WTC11 (cell line): ENCODE measurements at regions not wholly inside any gene's neighbourhood (a gene's known extent, or its start where the extent isn't known, plus 50 kb on each side); places are given as distances from the start of the nearest gene placed in this dataset.

Source experiments
- ATAC-seq: fragments of 200-7000 bp; cut with Tn5 transposase; 2 replicates; pipeline ENCODE4 v1.10.0; 2021; ENCODE audit warnings: mild to moderate bottlenecking, moderate library complexity
- CTCF ChIA-PET: fragments of 300-600 bp; sonication (Branson Sonifier 250); formaldehyde crosslinking; loops from one replicate; lab custom pipeline; 2021; ENCODE audit warnings: antibody characterized with exemption; lab: Charles Lee
- POLR2A ChIA-PET: fragments of 350-600 bp; sonication (Branson Sonifier 250); formaldehyde crosslinking; loops from one replicate; lab custom pipeline; 2021; ENCODE audit warnings: antibody characterized with exemption; lab: Charles Lee
- DNase-seq: peaks from one replicate; pipeline ENCODE4 v3.0.0; 2021; ENCODE audit warnings: low spot score
- H3K27ac Mint-ChIP-seq: 2 replicates; pipeline ENCODE4 v1.8.0; 2021; ENCODE audit warnings: mixed read lengths
- H3K27me3 Mint-ChIP-seq: 2 replicates; pipeline ENCODE4 v1.8.0; 2021; ENCODE audit warnings: low read depth, mild to moderate bottlenecking, moderate library complexity, mixed read lengths
- H3K36me3 Mint-ChIP-seq: 2 replicates; pipeline ENCODE4 v1.8.0; 2021; ENCODE audit warnings: mixed read lengths
- H3K4me1 Mint-ChIP-seq: 2 replicates; pipeline ENCODE4 v1.8.0; 2022; ENCODE audit warnings: mixed read lengths
- H3K4me3 Mint-ChIP-seq: 2 replicates; pipeline ENCODE4 v1.8.0; 2021; ENCODE audit warnings: mild to moderate bottlenecking, moderate library complexity, mixed read lengths
- H3K9me3 Mint-ChIP-seq: 2 replicates; pipeline ENCODE4 v1.8.0; 2021; ENCODE audit warnings: mixed read lengths
- CREB1 ChIP-seq: sonication (generic); formaldehyde crosslinking; IDR thresholded peaks from 2 replicates; pipeline ENCODE4 v1.8.0; 2023; ENCODE audit warnings: mild to moderate bottlenecking, missing genetic modification reagents
- CREM ChIP-seq: sonication (generic); formaldehyde crosslinking; IDR thresholded peaks from 2 replicates; pipeline ENCODE4 v1.8.1; 2022; ENCODE audit warnings: mild to moderate bottlenecking, missing genetic modification reagents, moderate library complexity
- EMX1 ChIP-seq: fragments of 250-450 bp; sonication (Bioruptor Pico); IDR thresholded peaks from 2 replicates; pipeline ENCODE4 v1.8.0; 2021; ENCODE audit warnings: mild to moderate bottlenecking
- ESRRA ChIP-seq: sonication (generic); formaldehyde crosslinking; IDR thresholded peaks from 2 replicates; pipeline ENCODE4 v1.8.1; 2022; ENCODE audit warnings: mild to moderate bottlenecking, missing genetic modification reagents, borderline replicate concordance
- GTF2I ChIP-seq: fragments of 250-450 bp; sonication (Bioruptor Pico); conservative IDR thresholded peaks from 2 replicates; pipeline ENCODE4 v1.4.0; 2021; ENCODE audit warnings: mild to moderate bottlenecking
- JUN ChIP-seq: sonication (generic); formaldehyde crosslinking; IDR thresholded peaks from 2 replicates; pipeline ENCODE4 v1.8.0; 2023; ENCODE audit warnings: mild to moderate bottlenecking, missing genetic modification reagents
- NFATC4 ChIP-seq: fragments of 250-450 bp; sonication (Bioruptor Pico); IDR thresholded peaks from 2 replicates; pipeline ENCODE4 v1.9.0; 2021; ENCODE audit warnings: mild to moderate bottlenecking
- NFYB ChIP-seq: sonication (generic); formaldehyde crosslinking; conservative IDR thresholded peaks from 2 replicates; pipeline ENCODE4 v1.8.0; 2022; ENCODE audit warnings: low read depth, missing genetic modification reagents
- PRRX2 ChIP-seq: fragments of 250-450 bp; sonication (Bioruptor Pico); IDR thresholded peaks from 2 replicates; pipeline ENCODE4 v1.8.0; 2021; ENCODE audit warnings: mild to moderate bottlenecking
- TEAD1 ChIP-seq: sonication (generic); formaldehyde crosslinking; IDR thresholded peaks from 2 replicates; pipeline ENCODE4 v1.8.0; 2022; ENCODE audit warnings: mild to moderate bottlenecking, missing genetic modification reagents
- ZNF317 ChIP-seq: sonication (generic); formaldehyde crosslinking; IDR thresholded peaks from 2 replicates; pipeline ENCODE4 v1.8.1; 2023; ENCODE audit warnings: low read depth, mild to moderate bottlenecking, moderate library complexity, missing genetic modification reagents, borderline replicate concordance
- TF ChIP-seq, protein P1 (sequence below): sonication (generic); formaldehyde crosslinking; IDR thresholded peaks from 2 replicates; pipeline ENCODE4 v1.8.1; 2022; ENCODE audit warnings: mild to moderate bottlenecking, missing genetic modification reagents, moderate library complexity, borderline replicate concordance
- TF ChIP-seq, protein P2 (sequence below): sonication (generic); formaldehyde crosslinking; conservative IDR thresholded peaks from 2 replicates; pipeline ENCODE4 v1.8.1; 2023; ENCODE audit warnings: mild to moderate bottlenecking, low read depth, missing genetic modification reagents, moderate library complexity
- TF ChIP-seq, protein P3 (sequence below): sonication (generic); formaldehyde crosslinking; IDR thresholded peaks from 2 replicates; pipeline ENCODE4 v1.8.1; 2023; ENCODE audit warnings: mild to moderate bottlenecking, missing genetic modification reagents, borderline replicate concordance
- TF ChIP-seq, protein P4 (sequence below): fragments of 250-450 bp; sonication (Bioruptor Pico); conservative IDR thresholded peaks from 2 replicates; pipeline ENCODE4 v1.9.0; 2021; ENCODE audit warnings: mild to moderate bottlenecking
- TF ChIP-seq, protein P5 (sequence below): sonication (generic); formaldehyde crosslinking; IDR thresholded peaks from 2 replicates; pipeline ENCODE4 v1.8.0; 2022; ENCODE audit warnings: mild to moderate bottlenecking, missing genetic modification reagents
- TF ChIP-seq, protein P6 (sequence below): sonication (generic); formaldehyde crosslinking; IDR thresholded peaks from 2 replicates; pipeline ENCODE4 v1.8.1; 2023; ENCODE audit warnings: mild to moderate bottlenecking, moderate library complexity, missing genetic modification reagents

DNA sequence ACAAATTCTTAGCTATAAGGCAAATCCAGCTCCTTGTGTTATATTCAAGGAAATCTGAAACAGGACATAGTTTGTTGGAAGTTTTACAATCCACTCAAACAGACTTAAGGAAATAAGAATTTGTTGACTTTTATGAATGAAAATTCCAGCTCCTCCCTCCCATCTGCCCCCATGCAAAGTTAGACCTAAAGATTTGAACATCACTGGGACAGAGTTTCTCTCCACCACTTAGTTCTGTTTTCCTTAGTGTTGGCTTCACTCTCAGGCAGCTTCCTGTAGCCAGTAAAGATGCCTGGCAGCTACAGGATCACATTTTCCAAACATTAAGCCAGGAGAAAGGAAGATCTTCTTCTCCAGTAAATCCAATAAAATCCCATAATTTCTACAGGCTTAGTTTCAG lies 265.0 kb downstream of the TAFA4 start:
- CTCF ChIA-PET: no interaction called here
- POLR2A ChIA-PET: no interaction called here
- DNase-seq (no peak), ATAC-seq (no peak)
- H3K27ac Mint-ChIP-seq: no peak overlapping the region
- no peaks in the 10 kb centered on the region for H3K36me3 Mint-ChIP-seq
- TF ChIP-seq, protein P1, sequence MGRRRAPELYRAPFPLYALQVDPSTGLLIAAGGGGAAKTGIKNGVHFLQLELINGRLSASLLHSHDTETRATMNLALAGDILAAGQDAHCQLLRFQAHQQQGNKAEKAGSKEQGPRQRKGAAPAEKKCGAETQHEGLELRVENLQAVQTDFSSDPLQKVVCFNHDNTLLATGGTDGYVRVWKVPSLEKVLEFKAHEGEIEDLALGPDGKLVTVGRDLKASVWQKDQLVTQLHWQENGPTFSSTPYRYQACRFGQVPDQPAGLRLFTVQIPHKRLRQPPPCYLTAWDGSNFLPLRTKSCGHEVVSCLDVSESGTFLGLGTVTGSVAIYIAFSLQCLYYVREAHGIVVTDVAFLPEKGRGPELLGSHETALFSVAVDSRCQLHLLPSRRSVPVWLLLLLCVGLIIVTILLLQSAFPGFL: no peak
- TF ChIP-seq CREM (CRISPR knock-in tag) (no peak), TEAD1 (CRISPR knock-in tag) (no peak), NFATC4 (CRISPR knock-in tag) (no peak), CREB1 (CRISPR knock-in tag) (no peak), EMX1 (no peak), ESRRA (CRISPR knock-in tag) (no peak), NFYB (CRISPR knock-in tag) (no peak), GTF2I (CRISPR knock-in tag) (no peak), ZNF317 (CRISPR knock-in tag) (no peak), JUN (no peak), PRRX2 (CRISPR knock-in tag) (no peak)
- TF ChIP-seq, protein P2, sequence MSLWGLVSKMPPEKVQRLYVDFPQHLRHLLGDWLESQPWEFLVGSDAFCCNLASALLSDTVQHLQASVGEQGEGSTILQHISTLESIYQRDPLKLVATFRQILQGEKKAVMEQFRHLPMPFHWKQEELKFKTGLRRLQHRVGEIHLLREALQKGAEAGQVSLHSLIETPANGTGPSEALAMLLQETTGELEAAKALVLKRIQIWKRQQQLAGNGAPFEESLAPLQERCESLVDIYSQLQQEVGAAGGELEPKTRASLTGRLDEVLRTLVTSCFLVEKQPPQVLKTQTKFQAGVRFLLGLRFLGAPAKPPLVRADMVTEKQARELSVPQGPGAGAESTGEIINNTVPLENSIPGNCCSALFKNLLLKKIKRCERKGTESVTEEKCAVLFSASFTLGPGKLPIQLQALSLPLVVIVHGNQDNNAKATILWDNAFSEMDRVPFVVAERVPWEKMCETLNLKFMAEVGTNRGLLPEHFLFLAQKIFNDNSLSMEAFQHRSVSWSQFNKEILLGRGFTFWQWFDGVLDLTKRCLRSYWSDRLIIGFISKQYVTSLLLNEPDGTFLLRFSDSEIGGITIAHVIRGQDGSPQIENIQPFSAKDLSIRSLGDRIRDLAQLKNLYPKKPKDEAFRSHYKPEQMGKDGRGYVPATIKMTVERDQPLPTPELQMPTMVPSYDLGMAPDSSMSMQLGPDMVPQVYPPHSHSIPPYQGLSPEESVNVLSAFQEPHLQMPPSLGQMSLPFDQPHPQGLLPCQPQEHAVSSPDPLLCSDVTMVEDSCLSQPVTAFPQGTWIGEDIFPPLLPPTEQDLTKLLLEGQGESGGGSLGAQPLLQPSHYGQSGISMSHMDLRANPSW: no peak
- TF ChIP-seq, protein P3, sequence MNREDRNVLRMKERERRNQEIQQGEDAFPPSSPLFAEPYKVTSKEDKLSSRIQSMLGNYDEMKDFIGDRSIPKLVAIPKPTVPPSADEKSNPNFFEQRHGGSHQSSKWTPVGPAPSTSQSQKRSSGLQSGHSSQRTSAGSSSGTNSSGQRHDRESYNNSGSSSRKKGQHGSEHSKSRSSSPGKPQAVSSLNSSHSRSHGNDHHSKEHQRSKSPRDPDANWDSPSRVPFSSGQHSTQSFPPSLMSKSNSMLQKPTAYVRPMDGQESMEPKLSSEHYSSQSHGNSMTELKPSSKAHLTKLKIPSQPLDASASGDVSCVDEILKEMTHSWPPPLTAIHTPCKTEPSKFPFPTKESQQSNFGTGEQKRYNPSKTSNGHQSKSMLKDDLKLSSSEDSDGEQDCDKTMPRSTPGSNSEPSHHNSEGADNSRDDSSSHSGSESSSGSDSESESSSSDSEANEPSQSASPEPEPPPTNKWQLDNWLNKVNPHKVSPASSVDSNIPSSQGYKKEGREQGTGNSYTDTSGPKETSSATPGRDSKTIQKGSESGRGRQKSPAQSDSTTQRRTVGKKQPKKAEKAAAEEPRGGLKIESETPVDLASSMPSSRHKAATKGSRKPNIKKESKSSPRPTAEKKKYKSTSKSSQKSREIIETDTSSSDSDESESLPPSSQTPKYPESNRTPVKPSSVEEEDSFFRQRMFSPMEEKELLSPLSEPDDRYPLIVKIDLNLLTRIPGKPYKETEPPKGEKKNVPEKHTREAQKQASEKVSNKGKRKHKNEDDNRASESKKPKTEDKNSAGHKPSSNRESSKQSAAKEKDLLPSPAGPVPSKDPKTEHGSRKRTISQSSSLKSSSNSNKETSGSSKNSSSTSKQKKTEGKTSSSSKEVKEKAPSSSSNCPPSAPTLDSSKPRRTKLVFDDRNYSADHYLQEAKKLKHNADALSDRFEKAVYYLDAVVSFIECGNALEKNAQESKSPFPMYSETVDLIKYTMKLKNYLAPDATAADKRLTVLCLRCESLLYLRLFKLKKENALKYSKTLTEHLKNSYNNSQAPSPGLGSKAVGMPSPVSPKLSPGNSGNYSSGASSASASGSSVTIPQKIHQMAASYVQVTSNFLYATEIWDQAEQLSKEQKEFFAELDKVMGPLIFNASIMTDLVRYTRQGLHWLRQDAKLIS: no peak
- TF ChIP-seq, protein P4, sequence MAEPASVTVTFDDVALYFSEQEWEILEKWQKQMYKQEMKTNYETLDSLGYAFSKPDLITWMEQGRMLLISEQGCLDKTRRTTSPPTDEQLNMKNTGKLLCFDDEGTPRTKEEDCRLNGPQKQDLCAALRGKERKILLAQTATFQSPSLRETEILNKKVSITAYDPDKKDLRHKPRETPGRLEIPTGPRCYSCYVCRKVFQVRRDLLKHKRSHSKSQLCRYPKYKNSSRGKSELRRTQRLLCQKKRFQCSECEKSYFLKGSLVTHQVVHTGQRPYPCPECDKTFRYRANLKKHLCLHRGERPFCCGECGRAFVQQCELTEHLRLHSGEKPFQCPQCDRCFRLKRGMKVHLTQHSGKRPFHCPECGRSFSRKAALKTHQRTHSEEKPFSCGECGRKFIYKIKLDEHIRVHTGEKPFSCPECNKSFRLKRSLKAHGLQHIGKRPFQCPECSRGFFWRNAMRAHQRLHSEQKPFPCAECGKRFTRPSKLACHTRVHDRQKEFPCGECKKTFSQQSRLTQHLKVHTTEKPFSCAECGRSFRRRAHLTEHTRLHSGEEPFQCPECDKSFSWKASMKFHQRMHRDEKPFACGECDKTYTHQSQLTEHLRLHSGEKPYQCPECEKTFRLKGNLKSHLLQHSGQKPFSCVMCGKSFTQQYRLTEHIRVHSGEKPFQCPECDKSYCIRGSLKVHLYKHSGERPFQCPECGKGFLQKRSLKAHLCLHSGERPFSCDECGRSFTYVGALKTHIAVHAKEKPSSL (CRISPR knock-in tag): no peak
- TF ChIP-seq, protein P5, sequence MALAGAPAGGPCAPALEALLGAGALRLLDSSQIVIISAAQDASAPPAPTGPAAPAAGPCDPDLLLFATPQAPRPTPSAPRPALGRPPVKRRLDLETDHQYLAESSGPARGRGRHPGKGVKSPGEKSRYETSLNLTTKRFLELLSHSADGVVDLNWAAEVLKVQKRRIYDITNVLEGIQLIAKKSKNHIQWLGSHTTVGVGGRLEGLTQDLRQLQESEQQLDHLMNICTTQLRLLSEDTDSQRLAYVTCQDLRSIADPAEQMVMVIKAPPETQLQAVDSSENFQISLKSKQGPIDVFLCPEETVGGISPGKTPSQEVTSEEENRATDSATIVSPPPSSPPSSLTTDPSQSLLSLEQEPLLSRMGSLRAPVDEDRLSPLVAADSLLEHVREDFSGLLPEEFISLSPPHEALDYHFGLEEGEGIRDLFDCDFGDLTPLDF (CRISPR knock-in tag): no peak
- TF ChIP-seq, protein P6, sequence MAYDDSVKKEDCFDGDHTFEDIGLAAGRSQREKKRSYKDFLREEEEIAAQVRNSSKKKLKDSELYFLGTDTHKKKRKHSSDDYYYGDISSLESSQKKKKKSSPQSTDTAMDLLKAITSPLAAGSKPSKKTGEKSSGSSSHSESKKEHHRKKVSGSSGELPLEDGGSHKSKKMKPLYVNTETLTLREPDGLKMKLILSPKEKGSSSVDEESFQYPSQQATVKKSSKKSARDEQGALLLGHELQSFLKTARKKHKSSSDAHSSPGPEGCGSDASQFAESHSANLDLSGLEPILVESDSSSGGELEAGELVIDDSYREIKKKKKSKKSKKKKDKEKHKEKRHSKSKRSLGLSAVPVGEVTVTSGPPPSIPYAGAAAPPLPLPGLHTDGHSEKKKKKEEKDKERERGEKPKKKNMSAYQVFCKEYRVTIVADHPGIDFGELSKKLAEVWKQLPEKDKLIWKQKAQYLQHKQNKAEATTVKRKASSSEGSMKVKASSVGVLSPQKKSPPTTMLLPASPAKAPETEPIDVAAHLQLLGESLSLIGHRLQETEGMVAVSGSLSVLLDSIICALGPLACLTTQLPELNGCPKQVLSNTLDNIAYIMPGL (CRISPR knock-in tag): no peak
- no peaks in the 10 kb centered on the region for H3K9me3 Mint-ChIP-seq
- H3K4me3 Mint-ChIP-seq: no peak overlapping the region
- H3K4me1 Mint-ChIP-seq: peaks cover 27% of the 10 kb centered on the region
- no peaks in the 10 kb centered on the region for H3K27me3 Mint-ChIP-seq
